Stimulated activated memory B cell treated with anti-CD40 and anti-IgM and Interleukin-4, amounts not matched to agents 10 μg/mL and 1 μg/mL and 100 μg/mL, for 72 hours (primary cell): ENCODE measurements at regions not wholly inside any gene's neighbourhood (a gene's known extent, or its start where the extent isn't known, plus 50 kb on each side); places are given as distances from the start of the nearest gene placed in this dataset.
"Not testable (repeated sequence)": the region's sequence is repeated elsewhere in the genome, so short reads cannot be mapped to it uniquely, and the experiment has no call there.

Experiments used
- ATAC-seq: fragments of 150-1000 bp; cut with Tn5 transposase; 2 replicates; pipeline ENCODE4 v1.10.0; 2021
- H3K27ac Mint-ChIP-seq: one replicate; pipeline ENCODE4 v1.8.0; 2022; ENCODE audit warnings: mild to moderate bottlenecking, mixed read lengths
- H3K27me3 Mint-ChIP-seq: one replicate; pipeline ENCODE4 v1.8.0; 2022; ENCODE audit warnings: mixed read lengths
- H3K36me3 Mint-ChIP-seq: one replicate; pipeline ENCODE4 v1.8.0; 2022; ENCODE audit warnings: mixed read lengths
- H3K4me1 Mint-ChIP-seq: one replicate; pipeline ENCODE4 v1.8.0; 2022; ENCODE audit warnings: mixed read lengths
- H3K4me3 Mint-ChIP-seq: one replicate; pipeline ENCODE4 v1.8.0; 2022; ENCODE audit warnings: mild to moderate bottlenecking, moderate library complexity, mixed read lengths
- H3K9me3 Mint-ChIP-seq: one replicate; pipeline ENCODE4 v1.8.0; 2022; ENCODE audit warnings: mixed read lengths

DNA sequence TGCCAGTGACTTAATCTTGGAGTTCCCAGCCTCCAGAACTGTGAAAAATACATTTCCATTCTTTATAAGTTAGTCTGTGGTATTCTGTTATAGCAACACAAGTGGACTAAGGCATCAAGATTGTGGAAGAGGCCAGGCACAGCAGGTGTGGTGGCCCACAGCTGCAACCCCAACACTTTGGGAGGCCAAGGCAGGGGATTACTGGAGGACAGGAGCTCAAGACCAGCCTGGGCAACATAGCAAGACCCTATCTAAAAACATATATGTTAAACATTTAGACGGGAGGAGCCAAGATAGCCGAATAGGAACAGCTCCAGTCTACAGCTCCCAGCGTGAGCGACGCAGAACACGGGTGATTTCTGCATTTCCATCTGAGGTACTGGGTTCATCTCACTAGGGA, 310.4 kb downstream of the FOXO1 start:
- Mint-ChIP-seq H3K27ac (peak overlapping the region; percentile 36), H3K9me3 (no peaks in the 10 kb centered on the region), H3K4me1 (no peaks in the 10 kb centered on the region), H3K27me3 (no peaks in the 10 kb centered on the region), H3K36me3 (no peaks in the 10 kb centered on the region), H3K4me3 (no peak overlapping the region)
- ATAC-seq = no peak

DNA sequence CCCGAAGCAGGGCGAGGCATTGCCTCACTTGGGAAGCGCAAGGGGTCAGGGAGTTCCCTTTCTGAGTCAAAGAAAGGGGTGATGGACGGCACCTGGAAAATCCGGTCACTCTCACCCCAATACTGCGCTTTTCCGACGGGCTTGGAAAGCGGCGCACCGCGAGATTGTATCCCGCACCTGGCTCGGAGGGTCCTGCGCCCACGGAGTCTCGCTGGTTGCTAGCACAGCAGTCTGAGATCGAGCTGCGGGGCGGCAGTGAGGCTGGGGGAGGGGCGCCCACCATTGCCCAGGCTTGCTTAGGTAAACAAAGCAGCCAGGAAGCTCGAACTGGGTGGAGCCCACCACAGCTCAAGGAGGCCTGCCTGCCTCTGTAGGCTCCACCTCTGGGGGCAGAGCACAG, 310.0 kb downstream of the FOXO1 start:
- H3K36me3 Mint-ChIP-seq, H3K27me3 Mint-ChIP-seq, H3K9me3 Mint-ChIP-seq, H3K27ac Mint-ChIP-seq, H3K4me1 Mint-ChIP-seq, H3K4me3 Mint-ChIP-seq, ATAC-seq: not testable (repeated sequence)

DNA sequence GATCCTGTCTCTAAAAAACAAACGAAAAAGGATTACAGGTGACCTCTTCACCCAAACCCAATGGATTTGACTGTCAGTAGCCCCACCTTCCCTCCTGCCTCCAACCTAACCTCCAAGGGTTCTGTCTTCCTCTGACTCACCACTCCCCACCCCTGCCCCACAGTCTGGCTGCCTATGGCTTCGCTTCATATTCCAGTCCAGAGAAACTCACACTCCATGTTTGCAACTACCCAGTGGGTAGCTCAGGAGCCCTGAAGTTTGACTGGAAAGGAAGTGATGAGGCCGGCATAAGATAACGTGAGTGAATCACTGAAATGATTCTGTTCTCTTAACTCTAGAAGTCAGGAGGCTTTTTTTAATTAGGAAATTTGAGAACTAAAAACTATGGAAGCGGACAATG, 303.9 kb downstream of the FOXO1 start:
- Mint-ChIP-seq H3K9me3 (no peaks in the 10 kb centered on the region), H3K4me3 (no peak overlapping the region), H3K27me3 (no peaks in the 10 kb centered on the region), H3K36me3 (no peaks in the 10 kb centered on the region), H3K4me1 (peaks cover 12% of the 10 kb centered on the region), H3K27ac (no peak overlapping the region)
- ATAC-seq = no peak

DNA sequence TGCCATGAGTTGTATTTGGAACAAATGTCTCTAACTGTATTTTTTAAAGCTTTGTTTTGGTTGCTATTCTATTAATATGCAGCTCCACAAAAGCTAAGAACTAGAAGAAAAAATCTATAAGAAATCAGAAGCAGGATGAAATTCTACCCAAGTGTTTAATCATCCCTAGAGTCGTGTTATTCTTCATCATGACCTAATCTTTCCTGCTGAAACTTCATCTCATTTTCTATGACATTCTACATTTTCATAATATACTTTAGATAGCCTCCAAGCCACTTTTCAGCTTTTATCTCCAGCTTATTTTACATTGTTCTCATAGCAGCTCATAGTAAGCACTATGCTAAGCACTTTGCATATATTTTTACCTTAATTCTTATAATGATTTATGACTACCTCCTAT, 302.8 kb downstream of the FOXO1 start:
- Mint-ChIP-seq H3K27ac (no peak overlapping the region), H3K4me3 (no peak overlapping the region), H3K36me3 (no peaks in the 10 kb centered on the region), H3K4me1 (peaks cover 12% of the 10 kb centered on the region), H3K27me3 (no peaks in the 10 kb centered on the region), H3K9me3 (no peaks in the 10 kb centered on the region)
- ATAC-seq = no peak

DNA sequence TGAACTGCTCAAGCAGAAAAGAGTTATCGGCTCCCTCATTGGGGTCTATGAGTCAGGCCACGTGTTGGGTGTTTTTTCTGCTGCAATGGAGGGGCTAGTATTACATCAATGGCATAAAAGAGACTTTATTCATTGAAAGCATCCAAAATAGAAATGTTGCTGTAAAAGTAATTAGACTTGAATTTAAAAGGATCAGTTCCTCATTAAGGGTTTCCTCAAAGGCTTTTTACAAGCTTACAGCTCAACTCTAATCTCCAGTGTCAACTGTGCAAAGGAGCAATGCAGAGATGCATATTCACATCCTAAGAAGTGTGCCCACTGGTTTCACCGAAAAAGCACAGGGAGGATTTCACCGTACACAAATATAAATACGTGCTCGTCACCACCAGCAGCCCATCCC, 300.3 kb downstream of the FOXO1 start:
- H3K4me3 Mint-ChIP-seq = no peak overlapping the region
- no peaks in the 10 kb centered on the region for H3K36me3 Mint-ChIP-seq
- no peak for ATAC-seq
- H3K27ac Mint-ChIP-seq = no peak overlapping the region
- H3K27me3 Mint-ChIP-seq = no peaks in the 10 kb centered on the region
- H3K4me1 Mint-ChIP-seq = peaks cover 25% of the 10 kb centered on the region
- no peaks in the 10 kb centered on the region for H3K9me3 Mint-ChIP-seq

DNA sequence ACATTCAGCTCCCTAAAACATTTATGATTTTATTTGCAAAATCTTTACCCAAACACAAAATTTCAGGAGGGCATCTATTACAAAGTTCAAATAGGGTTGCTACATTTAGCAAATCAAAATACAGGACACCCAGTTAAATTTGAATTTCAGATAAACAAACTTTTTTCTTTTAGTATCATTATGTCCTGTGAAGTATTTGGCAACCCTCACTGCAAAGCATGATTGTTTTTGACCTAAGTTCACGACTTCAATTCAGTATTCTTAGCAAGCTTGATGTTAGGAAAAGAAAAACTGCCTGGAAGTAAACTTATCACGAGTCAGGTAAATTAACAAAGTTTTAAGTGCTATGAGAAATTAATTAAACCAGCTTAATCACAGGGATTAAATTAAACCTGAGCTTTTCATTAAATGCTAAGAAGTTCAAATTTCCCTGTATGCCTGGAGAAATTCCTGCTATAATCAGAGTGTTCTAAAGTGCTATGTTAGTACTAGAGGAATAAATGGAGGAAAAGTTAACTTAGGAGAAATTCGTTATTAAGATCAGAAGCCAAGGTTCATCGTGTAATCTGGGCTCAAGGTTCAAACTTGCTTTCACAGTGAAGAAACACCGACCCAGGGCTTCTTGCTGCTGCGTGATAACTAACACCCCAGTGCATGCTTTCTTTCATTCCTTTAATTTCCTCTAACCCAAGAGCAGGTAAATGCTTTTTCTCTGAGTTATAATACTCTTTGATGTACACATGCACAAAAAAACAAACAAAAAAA, 298.1 kb downstream of the FOXO1 start:
- Mint-ChIP-seq H3K27me3 (no peaks in the 10 kb centered on the region), H3K27ac (no peak overlapping the region), H3K4me1 (peaks cover 40% of the 10 kb centered on the region), H3K9me3 (no peaks in the 10 kb centered on the region), H3K4me3 (no peak overlapping the region), H3K36me3 (peaks cover 2% of the 10 kb centered on the region)
- ATAC-seq = no peak

DNA sequence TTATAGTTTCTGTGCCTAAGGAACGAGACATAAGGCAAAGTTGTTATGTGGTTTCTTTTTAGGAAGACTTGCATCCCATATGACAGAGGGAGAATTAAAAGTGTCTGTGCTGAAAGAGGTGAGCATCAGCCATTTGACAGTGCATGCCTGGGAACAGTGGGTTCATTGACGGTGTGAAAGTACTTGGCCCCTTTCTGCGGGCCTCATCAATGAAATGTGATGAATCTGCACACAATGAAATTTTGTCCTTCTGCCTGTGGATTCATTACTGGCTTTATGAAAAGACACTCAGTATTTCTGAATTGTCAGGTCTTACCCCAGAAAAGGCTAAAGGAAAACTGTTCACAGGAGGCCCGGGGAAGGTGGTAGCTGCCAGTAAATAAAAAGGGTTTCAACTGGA, 295.8 kb downstream of the FOXO1 start:
- Mint-ChIP-seq H3K4me3 (no peak overlapping the region), H3K4me1 (peaks cover 50% of the 10 kb centered on the region), H3K27ac (no peak overlapping the region), H3K36me3 (peaks cover 10% of the 10 kb centered on the region), H3K27me3 (no peaks in the 10 kb centered on the region), H3K9me3 (peaks cover 6% of the 10 kb centered on the region)
- ATAC-seq = no peak

DNA sequence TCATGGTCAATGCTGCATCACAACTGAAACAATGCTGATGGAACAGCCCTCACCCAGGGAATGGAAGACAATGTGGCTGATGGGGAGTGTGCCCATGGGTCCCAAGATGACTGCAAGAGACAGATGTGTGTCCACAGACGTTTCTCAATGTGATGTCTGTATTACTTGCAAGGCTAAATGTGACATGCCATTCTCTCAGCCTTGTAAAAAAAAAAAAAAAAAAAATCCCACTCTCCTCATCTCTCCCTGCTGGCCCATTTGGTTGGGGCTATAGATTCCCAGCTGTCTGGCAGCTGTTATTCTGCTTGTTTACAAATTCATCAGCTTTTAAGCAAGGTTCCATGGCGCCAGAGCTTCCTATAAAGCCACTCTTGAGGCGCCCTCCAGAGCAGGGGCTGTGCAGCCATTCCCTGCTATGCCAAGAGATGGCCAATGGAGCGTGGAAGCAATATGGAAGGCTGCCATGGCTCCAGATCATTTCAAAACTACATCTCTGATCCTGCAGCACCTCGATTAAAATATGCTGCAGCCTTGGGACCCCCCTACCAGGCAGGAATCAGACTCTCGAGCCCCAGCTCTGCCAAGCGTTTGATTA, 294.8 kb downstream of the FOXO1 start:
- no peak overlapping the region for H3K27ac Mint-ChIP-seq
- H3K27me3 Mint-ChIP-seq = no peaks in the 10 kb centered on the region
- H3K36me3 Mint-ChIP-seq = peaks cover 10% of the 10 kb centered on the region
- ATAC-seq = no peak
- no peak overlapping the region for H3K4me3 Mint-ChIP-seq
- H3K9me3 Mint-ChIP-seq = peaks cover 6% of the 10 kb centered on the region
- peaks cover 44% of the 10 kb centered on the region for H3K4me1 Mint-ChIP-seq

DNA sequence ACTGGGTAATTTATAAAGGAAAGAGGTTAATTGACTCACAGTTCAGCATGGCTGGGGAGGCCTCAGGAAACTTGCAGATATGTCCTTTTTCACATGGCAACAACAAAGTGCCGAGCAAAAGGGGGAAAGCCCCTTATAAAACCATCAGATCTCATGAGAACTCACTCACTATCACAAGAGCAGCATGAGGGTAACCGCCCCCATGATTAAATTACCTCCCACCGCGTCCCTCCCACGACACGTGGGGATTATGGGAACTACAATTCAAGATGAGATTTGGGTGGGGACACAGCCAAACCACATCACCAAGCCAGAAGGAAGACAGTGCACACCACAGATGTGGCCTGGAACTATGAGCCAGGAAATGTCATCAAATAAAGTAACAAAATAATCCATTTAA, 292.8 kb downstream of the FOXO1 start:
- H3K27me3 Mint-ChIP-seq, H3K4me3 Mint-ChIP-seq, H3K9me3 Mint-ChIP-seq: not testable (repeated sequence)
- H3K27ac Mint-ChIP-seq = peak overlapping the region; percentile 27
- peak; percentile 38 for ATAC-seq
- peaks cover 55% of the 10 kb centered on the region for H3K4me1 Mint-ChIP-seq
- peaks cover 10% of the 10 kb centered on the region for H3K36me3 Mint-ChIP-seq

DNA sequence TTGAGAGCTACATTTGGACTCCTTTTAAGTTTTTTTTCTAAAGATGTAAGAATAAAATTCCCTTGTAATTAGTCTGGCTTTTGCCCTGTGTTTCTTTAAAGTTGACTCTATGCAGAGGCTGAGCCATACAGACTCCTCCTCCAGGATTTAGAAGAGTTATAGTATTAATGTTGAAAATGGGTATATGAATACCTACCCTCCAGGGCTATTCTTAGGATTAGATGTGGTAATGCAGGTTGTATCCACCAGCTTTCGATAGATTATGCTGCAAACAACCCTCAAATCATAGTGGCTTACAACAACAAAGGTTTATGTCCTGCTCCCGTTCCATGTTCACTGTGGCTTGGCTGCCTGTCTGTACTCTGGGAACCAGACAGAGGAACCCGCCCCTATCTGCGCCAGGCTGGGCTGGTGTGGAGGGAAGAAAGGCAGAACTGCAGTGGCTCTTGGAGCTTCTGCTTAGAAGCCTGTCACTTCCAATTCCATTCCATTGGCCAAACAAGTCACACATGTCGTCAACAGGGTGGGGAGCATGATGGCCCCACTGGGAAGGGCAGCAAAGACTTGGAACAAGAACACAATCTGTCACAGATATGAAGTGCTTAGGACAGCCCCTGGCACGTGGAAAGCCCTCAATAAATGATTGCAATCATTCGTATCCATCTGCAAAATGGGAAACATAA, 290.8 kb downstream of the FOXO1 start:
- Mint-ChIP-seq H3K4me3 (no peak overlapping the region), H3K36me3 (peaks cover 10% of the 10 kb centered on the region), H3K9me3 (peaks cover 6% of the 10 kb centered on the region), H3K4me1 (peaks cover 54% of the 10 kb centered on the region), H3K27ac (no peak overlapping the region), H3K27me3 (no peaks in the 10 kb centered on the region)
- ATAC-seq = no peak

DNA sequence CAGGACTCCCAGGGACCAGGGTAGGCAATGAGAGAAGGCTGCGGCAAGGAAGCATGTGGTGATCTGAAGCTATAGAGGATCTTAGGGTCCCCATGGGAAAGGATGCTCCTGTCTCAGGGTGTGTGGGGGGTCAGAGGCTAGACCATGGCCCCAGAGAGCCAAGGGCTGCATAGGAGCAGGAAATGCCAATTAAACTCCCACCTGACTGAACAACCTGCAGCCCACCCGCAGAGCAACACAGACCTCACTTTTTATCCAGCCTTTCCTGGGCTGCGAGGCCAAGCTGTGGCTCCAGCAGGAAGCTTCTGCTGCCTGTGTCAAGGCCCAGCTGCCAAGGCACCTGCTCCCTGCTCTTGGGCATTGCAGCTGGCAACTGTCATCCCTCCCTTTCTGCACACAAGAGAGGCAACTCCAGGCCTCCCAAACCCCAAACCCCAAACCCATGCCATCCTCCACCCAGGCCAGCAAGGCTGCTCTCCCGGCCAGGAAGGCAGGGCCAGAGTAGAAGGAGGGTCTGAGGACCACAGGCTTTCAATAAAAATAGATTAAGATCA, 290.1 kb downstream of the FOXO1 start:
- no peak overlapping the region for H3K4me3 Mint-ChIP-seq
- peaks cover 10% of the 10 kb centered on the region for H3K36me3 Mint-ChIP-seq
- no peak for ATAC-seq
- H3K27me3 Mint-ChIP-seq = no peaks in the 10 kb centered on the region
- peaks cover 50% of the 10 kb centered on the region for H3K4me1 Mint-ChIP-seq
- H3K27ac Mint-ChIP-seq = no peak overlapping the region
- H3K9me3 Mint-ChIP-seq = peaks cover 6% of the 10 kb centered on the region

DNA sequence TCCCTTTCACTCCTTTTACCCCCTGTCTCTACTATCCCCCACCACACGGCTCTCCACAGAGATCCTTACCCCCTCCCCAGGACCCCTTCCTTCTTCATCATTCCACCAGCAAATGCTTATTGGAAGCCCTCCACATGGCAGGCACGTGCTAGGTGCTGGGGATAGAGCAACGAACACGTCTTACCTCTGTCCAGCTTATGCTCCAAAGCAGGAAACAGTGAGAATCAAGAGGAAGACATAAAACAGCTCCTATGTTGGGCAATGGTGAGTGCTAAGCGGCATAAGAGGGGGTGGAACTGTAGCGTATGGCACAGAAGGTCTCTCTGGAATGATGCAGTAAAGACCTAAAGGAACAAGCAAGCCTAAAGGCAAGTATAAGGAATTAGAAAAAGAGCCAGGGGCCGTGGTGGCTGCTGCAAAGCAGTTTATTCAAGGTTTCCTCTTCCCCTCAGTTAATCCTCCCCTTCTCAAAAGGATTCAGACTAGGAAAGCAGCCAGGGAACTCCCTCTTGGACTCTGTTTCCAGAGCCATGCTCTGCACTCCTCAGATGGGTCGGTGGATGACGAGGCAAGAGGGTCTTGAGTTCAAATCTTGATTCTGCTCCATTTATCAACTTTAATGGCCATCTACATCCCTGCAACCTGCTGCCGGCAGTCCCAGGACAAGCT, 289.4 kb downstream of the FOXO1 start:
- no peak for ATAC-seq
- Mint-ChIP-seq H3K27me3 (no peaks in the 10 kb centered on the region), H3K9me3 (peaks cover 6% of the 10 kb centered on the region), H3K27ac (no peak overlapping the region), H3K4me3 (no peak overlapping the region), H3K4me1 (peaks cover 44% of the 10 kb centered on the region), H3K36me3 (peaks cover 10% of the 10 kb centered on the region)

DNA sequence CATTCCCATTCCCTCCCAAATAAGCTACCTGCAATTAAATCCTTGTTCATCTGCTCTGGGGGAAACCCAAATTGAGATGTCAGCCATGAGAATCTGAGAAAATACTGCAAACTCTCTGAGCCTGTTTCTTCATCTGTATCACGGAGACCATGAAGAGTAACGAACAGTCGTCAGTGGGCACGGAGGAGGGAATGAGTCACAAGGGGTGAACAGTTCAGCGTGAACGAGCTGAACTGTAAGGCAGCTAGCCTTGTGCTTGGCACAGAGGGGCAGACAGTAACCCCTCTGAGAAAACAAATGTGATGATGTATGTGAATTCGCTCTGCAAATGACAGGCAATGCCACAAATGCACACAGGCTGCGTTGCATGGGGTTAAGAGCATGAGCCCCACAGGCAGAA, 288.7 kb downstream of the FOXO1 start:
- Mint-ChIP-seq H3K27me3 (no peaks in the 10 kb centered on the region), H3K36me3 (peaks cover 10% of the 10 kb centered on the region)
- peak; percentile 85 for ATAC-seq

DNA sequence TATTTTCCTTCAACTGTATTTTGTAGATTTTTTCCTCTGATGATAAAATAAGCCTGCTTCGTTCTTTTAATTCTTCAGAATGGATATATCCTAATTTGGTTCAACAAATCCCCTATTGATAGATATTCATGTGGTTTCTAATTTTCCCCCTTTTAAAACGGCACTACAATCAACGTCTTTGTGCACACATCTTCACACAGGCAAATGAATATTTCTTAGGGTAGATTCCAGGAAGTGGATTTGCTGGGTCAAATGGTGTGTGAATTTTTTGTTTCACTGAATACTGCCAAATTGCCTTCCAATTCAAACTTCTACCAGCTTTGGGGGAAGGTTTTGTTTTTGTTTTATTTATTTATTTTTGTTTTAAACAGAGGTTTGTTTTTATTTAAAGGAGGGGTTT, 287.2 kb downstream of the FOXO1 start:
- Mint-ChIP-seq H3K4me3 (no peak overlapping the region), H3K27ac (no peak overlapping the region), H3K27me3 (no peaks in the 10 kb centered on the region), H3K4me1 (peaks cover 29% of the 10 kb centered on the region), H3K36me3 (no peaks in the 10 kb centered on the region), H3K9me3 (peaks cover under 1% of the 10 kb centered on the region)
- no peak for ATAC-seq

More for the DNA sequence above, 288.7 kb downstream of the FOXO1 start:
- peaks cover 43% of the 10 kb centered on the region for H3K4me1 Mint-ChIP-seq
- peaks cover 6% of the 10 kb centered on the region for H3K9me3 Mint-ChIP-seq
- no peak overlapping the region for H3K4me3 Mint-ChIP-seq
- peak overlapping the region; percentile 22 for H3K27ac Mint-ChIP-seq
